GM19023 (cell line): ENCODE measurements at regions not wholly inside any gene's neighbourhood (a gene's known extent, or its start where the extent isn't known, plus 50 kb on each side); places are given as distances from the start of the nearest gene placed in this dataset.
"Not testable (repeated sequence)": the region's sequence is repeated elsewhere in the genome, so short reads cannot be mapped to it uniquely, and the experiment has no call there.

Source experiments
- ATAC-seq: cut with Tn5 transposase; IDR thresholded peaks from one replicate; pipeline ENCODE4 v1.9.1; 2021; ENCODE audit warnings: mild to moderate bottlenecking, moderate library complexity; ENCODE audit not compliant: unreplicated experiment

GRCh38 chr2:129191530-129191929 is 787.9 kb upstream of the RAB6C start:
- ATAC-seq = no peak

GRCh38 chr2:129192117-129192516 is 787.3 kb upstream of the RAB6C start:
- no peak for ATAC-seq

DNA sequence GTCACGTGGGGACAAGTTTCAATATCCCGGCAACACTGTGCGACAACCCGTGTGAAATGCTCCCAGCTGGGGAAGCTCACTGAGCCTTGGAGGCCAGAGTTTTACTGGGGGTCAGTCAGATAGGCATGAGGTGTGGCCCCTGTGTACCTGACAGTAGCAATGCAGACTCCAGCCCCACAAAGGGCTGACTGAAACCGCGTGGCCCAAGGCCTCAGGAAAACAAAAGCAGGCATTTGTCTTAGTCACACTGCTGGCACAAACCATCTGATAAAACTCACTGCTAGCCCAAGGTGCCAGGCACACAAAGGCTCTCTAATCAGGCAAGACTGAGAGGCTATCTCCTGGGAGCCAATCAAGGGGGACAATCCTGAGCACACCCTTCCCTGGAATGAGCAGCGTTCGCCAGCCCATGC is 786.6 kb upstream of the RAB6C start:
- ATAC-seq = no peak

DNA sequence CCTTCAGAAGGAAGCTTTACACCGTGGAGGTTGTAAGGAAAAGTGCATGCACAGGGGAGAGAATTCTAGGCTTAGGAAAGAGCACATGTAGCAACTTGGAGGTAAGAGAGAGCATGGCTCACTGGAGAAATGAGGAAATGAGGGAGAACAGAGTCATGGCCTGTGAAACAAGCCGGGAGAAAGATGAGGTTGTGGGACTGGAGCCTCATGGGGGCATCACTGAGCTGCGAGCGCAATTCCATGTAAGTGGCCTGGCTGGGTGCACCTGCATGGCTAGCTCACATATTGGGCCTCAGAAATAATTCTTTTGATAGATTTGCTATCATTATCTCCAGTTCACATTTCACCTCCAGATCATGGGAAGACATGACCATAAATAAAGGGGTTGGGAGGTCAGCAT is 785.5 kb upstream of the RAB6C start:
- no peak for ATAC-seq

- ATAC-seq = no peak
Measured at GRCh38 chr2:129199501-129199900, 780.0 kb upstream of the RAB6C start.

- ATAC-seq = no peak
Measured at GRCh38 chr2:129201696-129202095, 777.8 kb upstream of the RAB6C start.

DNA sequence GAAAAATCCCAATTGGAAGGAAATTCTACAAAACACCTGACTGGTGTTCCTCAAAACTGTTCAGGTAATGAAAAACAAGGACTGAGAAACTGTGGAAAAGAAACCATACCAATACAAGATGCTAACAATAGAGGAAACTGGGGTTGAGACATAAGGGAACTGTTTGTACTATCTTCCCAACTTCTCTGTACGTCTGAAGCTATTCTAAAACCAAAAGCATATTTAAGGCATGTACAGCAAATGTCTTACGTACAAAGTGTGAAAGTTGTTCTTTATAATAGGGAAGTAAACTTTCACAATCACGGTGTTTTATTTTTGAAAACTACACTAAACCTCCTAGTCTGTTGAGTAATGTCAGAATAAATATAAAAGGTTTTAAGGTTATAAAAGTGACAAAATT is 776.1 kb upstream of the RAB6C start:
- ATAC-seq = no peak

- not testable (repeated sequence) for ATAC-seq
Measured at GRCh38 chr2:129204581-129204980, 774.9 kb upstream of the RAB6C start.

- ATAC-seq = no peak
Measured at GRCh38 chr2:129205176-129205575, 774.3 kb upstream of the RAB6C start.

DNA sequence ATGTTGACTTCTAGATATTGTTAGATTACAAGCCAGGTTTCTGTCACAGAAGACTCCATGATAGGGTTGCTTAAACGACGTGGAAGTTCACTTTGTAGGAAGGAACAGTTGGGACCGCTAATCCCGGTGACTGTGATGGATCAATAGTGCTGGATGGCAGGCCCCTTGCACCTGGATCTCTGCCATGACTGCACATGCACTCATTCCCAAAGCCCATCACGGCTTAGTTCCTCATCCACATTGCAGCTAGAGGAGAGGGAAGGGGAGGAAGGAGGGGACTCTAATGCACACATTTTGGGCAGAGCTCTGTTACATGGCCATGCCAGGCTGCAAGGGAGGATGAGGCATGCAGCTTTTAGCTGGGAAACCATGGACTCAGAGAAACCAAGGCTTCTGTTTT is 773.7 kb upstream of the RAB6C start:
- no peak for ATAC-seq

DNA sequence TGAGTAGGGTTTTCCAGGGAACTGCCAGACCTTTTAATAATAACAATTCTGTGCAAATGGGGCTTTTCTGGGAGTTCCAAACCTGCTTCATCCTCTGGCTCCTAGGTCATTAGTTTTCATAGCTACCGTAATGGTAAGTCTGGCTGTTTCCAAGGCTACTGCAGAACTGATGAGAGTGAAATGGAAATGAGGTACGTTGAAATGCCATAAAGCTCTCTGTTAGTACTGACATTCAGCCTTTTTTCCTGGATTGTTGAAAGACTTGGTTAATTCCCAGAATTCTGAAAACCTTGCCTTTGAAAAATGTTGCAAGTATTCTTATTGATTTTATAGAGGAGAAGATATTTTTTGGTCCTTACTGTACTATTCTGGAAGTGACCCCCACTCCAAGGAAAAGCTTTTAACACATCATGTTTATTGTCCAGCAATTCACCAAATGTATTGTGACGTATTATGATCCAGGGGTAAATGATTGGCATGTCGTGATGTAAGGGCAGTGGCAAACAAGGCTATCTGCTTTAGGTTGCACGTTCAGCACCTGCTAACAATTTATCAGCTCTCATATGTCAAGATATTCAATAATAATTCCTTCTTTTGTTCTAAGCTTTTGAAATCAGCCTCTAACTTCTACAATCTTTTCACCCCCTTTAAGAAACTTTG is 767.0 kb upstream of the RAB6C start:
- ATAC-seq = no peak

DNA sequence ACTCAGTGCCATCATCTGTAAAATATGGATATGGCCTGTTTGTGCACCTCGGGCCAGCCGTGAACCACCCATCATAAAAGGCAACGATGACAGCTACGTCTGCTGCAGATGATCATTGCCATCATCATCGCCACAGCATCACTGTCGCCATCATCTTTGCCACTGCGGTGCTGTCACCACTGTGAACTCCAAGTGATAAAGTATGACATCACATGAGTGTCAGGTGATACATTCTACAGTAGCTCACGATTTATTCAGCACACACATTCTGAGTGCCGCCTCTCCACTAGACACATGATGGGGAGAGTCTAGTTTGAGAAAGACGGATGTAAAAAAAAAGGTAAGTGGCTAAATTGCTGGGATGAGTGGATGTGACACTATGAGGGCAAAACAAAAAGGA is 755.4 kb upstream of the RAB6C start:
- no peak for ATAC-seq

DNA sequence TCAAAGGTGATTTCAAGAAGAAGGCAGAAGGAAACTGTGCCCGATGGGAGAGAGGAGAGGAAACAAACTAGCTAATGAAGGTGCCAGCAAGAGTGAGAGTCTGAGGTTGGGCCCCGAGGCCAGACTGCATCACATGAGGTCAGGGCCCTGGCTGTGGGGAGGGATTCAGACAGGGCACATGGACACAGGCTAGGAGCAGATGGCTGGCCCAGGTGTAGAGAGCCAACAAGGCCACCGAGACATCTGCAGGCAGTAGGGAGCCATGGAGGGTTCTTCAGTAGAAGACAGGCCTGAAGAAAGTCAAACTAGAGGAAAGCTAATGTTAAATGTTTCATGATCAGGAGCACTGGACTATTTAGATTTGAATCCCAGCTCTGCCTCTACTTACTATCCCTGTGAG is 755.0 kb upstream of the RAB6C start:
- no peak for ATAC-seq

- no peak for ATAC-seq
Measured at GRCh38 chr2:129229196-129229595, 750.3 kb upstream of the RAB6C start.

DNA sequence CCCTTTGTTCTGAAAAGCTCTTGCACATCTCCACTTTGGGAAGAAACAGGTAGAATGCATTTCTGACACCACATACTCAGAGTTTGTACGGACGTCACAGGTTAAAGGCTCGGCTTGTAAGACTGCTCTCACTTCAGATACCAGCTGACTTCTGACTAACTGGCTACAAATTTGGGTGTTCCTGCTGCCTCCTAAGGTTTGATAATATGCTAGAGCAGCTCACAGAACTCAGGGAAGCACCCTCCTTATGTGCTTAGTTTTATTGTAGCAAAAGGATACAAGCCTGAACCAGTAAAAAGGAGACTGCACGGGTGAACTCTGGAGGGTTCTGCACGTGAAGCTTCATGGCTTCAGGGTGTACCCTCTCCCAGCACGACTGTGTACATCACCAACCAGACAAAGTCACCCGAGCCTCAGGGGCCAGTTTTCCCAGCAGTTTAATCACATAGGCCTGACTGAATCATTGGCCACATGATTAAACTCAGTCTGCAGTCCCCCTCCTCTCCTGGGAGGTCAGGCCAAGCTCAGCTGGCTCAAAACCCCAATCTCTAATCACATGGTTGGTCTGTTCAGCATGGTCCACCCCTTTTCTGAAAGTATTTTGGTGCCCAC is 749.5 kb upstream of the RAB6C start:
- no peak for ATAC-seq

GRCh38 chr2:129231924-129232323 is 747.5 kb upstream of the RAB6C start:
- no peak for ATAC-seq

DNA sequence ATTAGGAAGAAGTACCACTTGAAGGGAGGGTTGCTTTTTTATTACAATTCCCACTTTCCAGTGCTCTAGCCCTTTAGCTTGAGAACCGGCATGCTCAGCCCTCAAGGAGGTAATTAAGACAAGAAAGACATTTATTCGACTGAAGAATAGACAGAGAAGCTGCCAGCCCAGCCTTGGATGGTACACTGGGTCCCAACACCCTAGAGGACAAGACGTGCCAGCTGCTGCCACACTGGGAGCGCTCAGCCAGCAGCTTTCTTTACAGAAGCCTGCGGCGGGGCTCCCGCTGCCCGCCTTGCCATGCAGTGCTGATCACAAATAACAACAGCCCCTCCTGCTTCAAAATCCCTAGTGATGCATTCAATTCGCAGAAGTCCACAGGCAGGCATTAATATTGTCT is 746.3 kb upstream of the RAB6C start:
- no peak for ATAC-seq

GRCh38 chr2:129233751-129234406 is 745.6 kb upstream of the RAB6C start:
- no peak for ATAC-seq

- ATAC-seq = no peak
Measured at GRCh38 chr2:129236601-129237000, 742.9 kb upstream of the RAB6C start.

- no peak for ATAC-seq
Measured at GRCh38 chr2:129237966-129238725, 741.3 kb upstream of the RAB6C start.

- ATAC-seq = no peak
Measured at GRCh38 chr2:129239141-129239540, 740.3 kb upstream of the RAB6C start.

GRCh38 chr2:129240061-129240460 is 739.4 kb upstream of the RAB6C start:
- no peak for ATAC-seq
